HG03175 (cell line): ENCODE measurements at regions not wholly inside any gene's neighbourhood (a gene's known extent, or its start where the extent isn't known, plus 50 kb on each side); places are given as distances from the start of the nearest gene placed in this dataset.
A peak's percentile ranks its signal among the peaks of the same experiment; 100 is the strongest.
"Not testable (repeated sequence)": the region's sequence is repeated elsewhere in the genome, so short reads cannot be mapped to it uniquely, and the experiment has no call there.

Experiments
- ATAC-seq: cut with Tn5 transposase; IDR thresholded peaks from one replicate; pipeline ENCODE4 v1.9.1; 2021; ENCODE audit warnings: mild to moderate bottlenecking, moderate library complexity; ENCODE audit not compliant: unreplicated experiment

DNA sequence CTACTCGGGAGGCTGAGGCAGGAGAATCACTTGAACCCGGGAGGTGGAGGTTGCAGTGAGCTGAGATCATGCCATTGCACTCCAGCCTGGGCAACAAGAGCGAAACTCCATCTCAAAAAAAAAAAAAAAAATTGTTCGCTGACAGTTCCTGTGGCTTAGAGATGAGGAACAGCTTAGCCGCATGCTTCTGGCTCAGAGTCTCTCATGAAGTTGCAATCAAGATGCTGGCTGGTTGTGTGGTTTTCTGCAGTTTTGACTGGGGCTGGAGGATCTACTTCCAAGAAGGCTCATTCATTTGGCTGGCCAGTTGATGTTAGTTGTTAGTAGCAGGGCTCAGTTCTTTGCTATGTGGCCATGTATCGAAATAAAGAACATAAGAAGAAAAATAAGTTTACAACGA is 69.9 kb upstream of the TBC1D5 start:
- ATAC-seq, result not testable (repeated sequence)

DNA sequence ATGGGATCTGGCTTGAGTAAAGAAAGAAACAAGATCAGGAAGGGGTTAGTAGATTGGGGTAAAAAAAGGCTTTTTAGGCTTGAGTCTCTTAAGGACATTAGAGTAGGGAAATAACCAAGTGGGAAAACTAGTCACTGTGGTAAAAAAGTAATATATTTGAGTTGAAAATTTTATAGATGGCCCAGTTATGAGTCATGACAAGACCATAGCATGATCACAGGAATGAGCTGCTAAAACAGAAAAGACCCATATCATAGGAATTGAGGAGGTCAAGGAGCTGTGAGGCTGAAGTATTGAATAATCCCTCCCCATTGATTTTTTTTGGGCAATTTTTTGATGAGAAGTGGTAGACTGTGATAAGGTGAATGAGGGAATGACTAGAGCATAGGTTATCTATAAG is 69.2 kb upstream of the TBC1D5 start:
- no peak for ATAC-seq

- no peak for ATAC-seq
These were observed 68.3 kb upstream of the TBC1D5 start for GRCh38 chr3:17810759-17811158.

DNA sequence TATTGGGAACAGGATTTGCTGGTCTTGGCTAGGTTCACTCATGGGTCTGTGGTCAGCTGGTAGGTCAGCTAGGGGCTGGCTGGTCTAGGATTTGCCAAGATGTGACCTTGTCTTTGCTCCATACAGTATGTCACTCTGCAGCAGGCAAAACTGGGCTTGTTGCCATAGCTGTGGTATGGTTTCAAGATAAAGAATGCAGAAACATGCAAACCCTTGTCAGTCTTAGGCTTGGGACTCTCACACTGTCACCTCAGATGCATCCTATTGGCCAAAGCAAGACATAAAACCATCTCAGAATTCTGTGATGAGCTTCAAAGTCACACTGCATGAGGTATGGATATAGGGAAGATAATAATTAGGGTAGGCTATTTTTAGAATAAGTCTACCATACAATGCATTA is 66.6 kb upstream of the TBC1D5 start:
- no peak for ATAC-seq

DNA sequence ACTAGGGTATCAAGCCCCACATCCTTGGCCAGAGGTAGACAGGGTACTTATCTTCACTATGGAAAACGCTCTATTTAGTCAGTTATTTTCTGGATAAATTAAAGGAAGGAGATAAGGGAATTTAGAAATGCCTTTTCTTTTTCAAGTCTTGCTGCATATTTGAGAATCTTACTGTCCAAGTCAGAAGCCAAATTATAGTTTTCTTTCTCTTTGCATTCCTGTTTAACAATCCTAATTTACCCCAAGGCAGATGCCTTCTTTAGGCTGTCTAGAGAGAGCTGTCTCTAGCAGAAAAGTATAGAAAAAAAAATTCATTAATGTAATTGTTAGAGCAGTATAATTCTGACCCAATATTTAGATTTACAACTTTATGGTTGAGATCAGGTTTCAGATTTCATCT is 64.4 kb upstream of the TBC1D5 start:
- no peak for ATAC-seq

GRCh38 chr3:17806201-17806600 is 63.8 kb upstream of the TBC1D5 start:
- ATAC-seq, result no peak

GRCh38 chr3:17805461-17805940 is 63.1 kb upstream of the TBC1D5 start:
- ATAC-seq, result no peak

- ATAC-seq, result peak; percentile 59
These were observed 60.5 kb upstream of the TBC1D5 start for GRCh38 chr3:17802950-17803349.

DNA sequence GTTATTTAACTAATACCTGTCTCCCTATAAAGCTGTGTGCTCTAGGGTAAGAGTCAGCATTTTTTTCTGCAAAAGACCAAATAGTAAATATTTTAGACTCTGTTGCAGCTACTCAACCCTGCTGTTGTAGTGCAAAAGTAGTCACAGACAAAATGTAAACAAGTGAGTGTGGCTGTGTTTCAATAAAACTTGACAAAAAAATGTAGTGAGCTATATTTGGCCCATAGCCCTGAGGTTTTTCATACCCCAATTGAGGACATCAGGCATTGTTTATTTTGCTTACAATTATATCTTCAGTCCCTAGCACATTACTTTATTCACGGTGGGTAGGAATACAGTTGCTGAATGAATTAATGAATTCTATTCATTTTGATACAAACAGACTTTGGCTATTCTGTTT is 58.7 kb upstream of the TBC1D5 start:
- no peak for ATAC-seq

GRCh38 chr3:17800232-17800631 is 57.8 kb upstream of the TBC1D5 start:
- no peak for ATAC-seq

DNA sequence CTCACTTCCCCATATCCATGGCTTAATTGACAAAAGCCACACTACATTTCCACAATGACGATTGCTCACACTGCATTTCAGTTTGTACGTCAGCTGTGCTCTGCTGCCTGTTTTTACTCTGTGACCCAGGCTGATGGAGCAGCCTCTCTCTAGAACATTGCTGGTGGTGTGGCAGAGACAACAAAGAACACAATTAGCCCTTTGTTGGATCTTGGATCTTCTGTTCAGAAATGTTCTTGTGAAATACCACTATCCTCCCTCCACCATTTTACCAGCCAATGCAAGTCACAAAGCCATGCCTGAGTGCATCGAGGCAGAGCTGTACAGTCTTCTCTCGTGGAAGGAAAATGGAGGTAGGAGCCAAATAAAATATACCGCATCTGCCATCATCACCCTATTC is 56.9 kb upstream of the TBC1D5 start:
- ATAC-seq, result no peak

- ATAC-seq, result no peak
These were observed 55.6 kb upstream of the TBC1D5 start for GRCh38 chr3:17798000-17798399.

- no peak for ATAC-seq
These were observed 53.3 kb upstream of the TBC1D5 start for GRCh38 chr3:17795711-17796110.

GRCh38 chr3:17795280-17795679 is 52.8 kb upstream of the TBC1D5 start:
- no peak for ATAC-seq

DNA sequence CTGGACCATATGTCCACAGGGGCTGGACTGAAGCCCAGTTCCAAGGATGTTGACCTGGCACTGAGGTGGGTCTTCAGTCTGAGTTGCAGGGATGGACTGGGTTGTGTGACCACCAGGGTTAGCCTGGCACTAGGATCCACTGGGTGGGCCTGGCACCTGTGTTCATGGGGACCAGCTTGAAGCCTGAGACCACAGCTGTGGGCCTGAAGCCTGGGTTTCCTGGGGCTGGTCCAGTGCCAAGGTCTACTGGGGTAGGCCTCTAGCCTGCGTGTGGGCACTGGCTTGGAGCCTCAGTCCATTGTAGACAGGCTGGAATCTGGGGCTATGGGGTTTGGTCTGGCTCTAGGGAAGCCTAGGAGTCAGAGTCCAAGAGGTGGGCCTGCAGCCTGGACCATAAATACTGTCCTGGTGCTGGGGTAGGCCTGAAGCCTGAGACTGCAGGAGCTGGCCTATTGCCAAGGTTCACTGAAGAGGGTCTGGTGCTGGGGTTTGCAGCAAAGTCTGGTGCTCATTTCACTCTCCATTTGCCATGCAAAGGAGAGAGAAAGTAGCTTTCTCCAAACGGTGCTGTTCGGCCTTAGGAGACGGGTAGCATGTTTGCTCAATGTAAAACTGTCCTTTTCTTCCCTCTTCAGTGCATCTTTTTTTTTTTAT is 51.2 kb upstream of the TBC1D5 start:
- no peak for ATAC-seq
